ENCODE measurements at regions not wholly inside any gene's neighbourhood (a gene's known extent, or its start where the extent isn't known, plus 50 kb on each side); places are given as distances from the start of the nearest gene placed in this dataset.
"Not testable (repeated sequence)": the region's sequence is repeated elsewhere in the genome, so short reads cannot be mapped to it uniquely, and the experiment has no call there.

DNA sequence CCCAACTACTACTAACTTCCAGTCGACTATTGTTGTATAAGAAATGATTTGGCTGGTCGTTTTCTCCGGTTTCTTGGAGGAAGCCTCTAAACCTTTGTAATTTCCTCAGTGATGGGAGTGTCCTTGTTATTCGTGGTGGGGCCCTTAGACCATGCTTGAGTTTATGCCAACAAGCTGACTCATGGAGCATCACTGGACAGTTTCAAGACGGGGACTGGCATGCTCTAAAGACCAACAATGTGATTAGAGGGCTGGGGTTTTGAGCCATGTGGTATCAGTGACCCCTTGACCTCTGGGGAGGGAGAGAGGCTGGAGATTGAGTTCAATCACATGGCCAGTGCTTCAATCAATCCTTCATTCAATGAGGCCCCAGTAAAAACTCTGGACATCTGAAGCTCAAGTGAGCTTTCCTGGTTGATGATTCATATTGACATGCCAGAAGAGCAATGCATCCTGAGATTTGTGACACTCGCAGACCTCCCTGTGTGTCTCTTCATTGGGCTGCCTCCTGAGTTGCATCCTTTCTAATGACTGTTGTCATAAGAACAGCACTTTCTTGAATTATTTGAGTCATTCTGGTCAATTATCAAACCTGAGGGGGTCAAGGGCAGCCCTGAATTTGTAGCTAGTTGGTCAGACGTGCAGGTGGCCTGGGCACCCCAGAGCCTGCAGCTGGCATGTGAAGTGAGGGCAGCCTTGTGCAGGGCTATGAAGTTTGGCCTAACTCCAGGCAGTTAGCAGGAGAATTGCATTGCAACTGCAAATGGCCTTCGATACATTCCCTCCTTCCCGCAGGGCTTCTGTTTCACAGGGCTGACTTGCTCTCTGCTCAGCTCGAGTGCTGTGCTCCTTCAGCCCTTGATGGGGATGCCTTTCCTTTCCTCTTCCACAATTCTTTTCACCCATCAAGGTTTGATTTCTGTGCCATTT is 246.5 kb downstream of the FGF9 start:
- DNase-seq: no peak

DNA sequence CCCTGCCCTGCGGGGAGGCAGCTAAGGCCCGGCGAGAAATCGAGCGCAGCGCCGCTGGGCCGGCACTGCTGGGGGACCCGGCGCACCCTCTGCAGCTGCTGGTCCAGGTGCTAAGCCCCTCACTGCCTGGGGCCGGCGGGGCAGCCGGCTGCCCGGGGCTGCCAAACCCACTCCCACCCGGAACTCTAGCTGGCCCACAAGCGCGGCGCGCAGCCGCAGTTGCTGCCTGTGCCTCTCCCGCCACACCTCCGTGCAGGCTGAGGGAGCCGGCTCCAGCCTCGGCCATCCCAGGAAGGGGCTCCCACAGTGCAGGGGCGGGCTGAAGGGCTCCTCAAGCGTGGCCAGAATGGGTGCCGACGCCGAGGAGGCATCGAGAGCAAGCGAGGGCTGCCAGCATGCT is 249.9 kb downstream of the FGF9 start:
- not testable (repeated sequence) for DNase-seq

DNA sequence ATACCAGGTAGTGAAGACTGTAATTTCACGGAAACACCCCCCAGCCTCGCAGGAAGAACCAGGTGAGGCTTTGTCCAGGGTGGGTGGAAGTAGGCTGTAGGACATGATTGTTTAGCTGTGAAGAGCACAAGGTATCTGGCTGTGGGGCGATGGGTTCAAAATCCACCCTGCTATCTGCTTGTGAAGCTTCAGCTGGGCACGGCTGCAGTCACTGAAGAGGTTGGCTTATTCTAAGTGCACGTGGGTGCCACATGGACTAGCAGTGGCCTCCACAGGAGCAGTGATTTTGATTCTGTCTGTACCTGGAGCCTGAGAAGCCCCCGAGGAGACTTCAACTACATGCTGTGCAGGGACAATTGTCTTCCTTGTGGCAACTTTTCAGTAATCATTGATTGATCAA is 254.1 kb downstream of the FGF9 start:
- DNase-seq: no peak

DNA sequence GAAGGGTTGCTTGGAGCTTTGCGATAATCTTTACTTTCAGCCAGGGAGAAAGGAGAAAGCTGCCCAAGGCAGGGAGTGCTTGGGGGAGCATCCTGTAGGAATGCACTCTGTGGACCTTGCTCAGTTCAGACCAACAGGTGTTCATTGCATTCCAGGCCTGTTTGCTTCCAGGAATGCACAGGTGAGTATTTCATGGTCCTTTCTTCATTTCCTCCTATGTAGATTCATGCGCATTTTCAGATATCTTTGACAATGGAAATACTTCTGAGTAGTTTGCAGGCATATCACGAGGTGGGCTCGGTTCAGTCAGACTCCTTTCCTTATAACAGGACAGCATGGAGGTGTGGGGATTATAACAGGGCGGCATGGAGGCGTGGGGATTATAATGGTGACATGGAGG is 254.8 kb downstream of the FGF9 start:
- no peak for DNase-seq

DNA sequence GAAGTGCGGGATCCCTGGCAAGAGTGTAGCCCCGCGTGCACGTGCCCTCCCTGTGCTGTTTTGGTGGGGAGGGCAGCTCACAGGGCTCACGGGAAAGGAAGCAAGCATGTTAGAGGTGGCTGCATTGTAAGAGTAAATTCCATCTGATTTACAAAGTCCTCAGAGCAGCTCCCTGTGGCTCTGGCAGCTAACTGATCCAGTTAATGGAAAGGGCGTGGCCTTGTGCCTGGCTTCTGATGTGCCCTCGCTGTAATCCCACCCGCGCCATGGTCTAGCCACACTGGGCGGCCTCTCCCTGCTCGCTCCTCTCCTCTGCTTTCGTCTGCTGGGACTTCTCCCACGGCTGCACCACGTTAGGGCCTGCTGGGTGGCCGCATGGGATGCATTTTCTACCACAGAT is 258.5 kb downstream of the FGF9 start:
- DNase-seq: no peak

DNA sequence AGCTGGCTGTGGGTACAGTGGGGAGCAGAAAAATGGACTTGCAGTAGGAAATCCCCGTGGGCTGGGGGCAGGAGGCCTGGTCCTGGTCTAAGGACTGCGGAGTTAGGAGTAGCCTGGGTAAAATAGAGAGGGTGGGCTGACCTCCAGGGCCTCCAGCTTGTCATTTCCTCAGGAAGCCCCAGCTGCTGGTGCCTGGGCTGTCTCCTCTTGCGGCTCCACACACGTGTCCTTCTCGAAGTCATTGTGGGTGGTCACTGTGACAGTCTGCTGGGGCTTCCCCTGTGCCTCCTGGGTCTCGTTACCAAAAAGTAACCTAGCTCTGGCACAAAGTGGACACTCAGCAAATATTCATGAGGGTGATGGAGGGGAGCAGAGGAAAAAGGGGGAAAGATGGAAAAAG is 259.7 kb downstream of the FGF9 start:
- no peak for DNase-seq

DNA sequence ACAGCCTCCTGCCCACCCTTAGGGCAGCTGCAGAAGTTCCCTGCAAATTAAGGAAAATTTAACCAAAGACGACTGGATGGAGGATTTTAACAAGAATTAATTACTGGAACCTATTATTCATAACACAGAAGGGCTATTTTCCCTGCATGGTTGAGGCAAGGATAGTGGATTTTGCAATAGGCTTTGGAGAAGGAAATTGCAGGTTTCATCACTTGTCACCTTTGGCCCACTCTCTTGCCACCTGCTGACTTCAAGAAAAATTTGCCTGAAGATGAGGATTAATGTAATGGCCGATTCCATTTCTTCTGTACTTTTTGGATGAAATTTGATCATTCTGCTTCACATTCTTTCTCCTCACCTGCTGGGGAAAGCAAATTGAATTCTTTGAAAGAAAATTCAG is 261.7 kb downstream of the FGF9 start:
- DNase-seq: no peak

DNA sequence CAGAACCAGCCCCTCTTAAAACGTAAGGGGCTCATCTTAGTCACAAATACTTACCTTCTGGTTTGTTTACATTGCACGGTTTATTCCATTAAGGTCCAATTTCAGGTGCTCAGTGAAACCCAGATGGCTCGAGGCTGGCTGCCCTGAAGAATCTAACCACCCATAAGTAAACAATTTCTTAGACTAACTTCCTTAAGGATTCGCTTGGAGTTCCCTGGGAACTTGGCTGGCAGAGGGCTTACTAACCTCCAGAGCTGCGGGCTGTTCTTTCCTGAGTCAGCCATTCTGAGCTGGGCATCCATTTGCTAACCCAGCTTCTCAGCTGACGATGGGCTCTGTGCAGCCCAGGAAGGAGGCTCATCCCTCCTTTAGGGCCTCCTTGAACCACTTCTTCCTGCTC is 262.1 kb downstream of the FGF9 start:
- peak in 1 of 2 experiments; percentile 15 for DNase-seq

DNA sequence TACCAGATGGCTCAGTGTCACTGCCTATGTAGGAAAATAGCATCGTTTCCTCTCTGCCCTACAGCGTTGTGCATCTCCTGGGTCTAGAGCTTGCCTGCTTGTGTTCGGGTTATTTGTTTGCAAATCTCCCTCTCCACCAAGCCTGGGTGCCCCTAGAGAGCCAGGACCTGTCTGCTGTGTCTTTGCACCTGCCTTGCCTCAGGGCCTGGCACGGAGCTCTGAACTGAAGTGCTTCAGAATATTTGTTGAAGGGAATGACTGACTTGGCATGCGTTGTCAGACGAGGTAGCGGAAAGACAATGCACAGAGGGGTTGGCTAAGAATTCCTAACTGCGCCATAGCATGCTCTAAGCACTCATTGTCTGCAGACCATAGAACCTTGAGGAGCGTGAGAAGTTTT is 263.4 kb downstream of the FGF9 start:
- no peak for DNase-seq

DNA sequence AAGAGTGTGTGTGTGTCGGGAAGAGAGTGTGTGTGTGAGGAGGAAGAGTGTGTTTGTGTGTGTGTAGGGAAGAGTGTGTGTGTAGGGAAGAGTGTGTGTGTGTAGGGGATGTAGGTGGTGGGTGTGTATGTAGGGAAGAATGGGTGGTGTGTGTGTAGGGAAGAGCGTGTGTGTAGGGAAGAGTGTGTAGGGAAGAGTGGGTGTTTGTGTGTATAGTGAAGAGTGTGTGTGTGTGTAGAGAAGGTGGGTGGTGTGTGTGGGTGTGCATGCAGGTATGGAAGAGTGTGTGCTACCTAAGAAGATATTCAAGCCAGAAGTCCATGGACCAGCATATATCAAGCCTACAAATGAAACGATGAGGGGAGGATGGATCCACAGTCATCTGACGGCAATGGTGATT is 265.8 kb downstream of the FGF9 start:
- no peak for DNase-seq

DNA sequence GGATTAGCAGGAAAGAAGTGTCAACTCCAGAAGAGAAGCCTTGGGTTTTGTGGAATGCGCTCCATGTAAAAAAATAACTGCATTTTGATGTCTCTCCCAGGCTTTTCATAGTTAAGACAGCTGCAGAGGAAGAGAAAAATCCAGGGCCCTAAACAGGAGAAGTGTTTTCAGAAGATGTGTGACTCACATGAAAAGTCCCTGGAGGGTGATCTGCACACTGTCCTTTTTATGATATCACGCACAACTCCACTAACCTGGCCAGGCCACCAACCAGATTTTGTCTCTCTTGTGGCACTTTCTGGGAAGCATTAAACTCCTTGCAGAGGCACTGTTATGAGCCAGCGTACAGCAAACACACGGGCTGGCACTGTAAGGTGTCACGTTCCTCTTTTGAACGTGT is 267.3 kb downstream of the FGF9 start:
- no peak for DNase-seq

DNA sequence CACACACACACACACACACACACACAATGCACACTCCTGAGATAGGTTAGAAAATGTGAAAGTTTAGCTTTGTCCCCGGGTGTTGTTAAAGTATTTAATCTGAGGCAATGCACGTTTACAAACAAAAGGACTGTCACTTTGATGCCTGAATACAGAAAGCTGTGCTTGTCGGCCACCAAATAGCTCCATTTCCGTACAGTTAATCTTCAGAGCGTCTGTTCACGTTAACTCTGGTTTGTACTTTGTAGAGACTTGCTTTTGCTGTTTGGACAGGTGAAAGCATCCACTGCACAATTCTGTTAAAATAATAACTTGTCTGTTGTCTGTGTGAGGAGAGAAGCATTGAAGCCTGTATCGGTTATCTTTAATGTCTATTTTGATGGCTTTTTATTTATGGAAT is 267.8 kb downstream of the FGF9 start:
- no peak for DNase-seq

DNA sequence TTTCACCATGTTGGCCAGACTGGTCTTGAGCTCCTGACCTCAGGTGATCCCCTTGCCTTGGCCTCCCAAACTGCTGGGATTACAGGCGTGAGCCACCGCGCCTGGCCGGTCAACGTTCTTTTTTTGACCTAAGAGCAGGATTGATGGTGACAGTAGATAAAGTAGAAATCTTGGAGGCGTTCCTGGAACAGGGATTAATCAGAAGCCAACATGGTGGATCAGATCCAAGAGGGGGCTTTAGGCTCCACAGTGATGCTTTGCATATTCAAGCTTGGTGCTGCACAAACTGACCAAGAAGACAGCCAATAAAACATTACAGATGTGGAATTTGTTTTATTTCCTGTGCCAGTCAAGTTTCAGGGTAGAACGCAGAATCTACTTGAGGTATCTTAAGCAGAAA is 271.2 kb downstream of the FGF9 start:
- no peak for DNase-seq

DNA sequence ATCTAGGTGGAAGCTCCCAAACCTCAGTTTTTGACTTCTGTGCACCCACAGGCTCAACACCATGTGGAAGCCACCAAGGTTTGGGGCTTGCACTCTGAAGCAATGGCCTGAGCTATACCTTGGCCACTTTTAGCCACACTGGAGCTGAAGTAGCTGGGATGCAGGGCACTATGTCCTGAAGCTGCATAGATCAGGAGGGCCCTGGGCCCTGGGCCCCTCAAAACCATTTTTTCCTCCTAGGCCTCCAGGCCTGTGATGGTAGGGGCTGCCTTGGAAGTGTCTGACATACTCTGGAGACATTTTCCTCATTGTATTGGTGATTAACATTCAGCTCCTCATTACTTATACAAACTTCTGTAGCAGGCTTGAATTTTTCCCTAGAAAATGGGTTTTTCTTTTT is 273.7 kb downstream of the FGF9 start:
- no peak for DNase-seq

DNA sequence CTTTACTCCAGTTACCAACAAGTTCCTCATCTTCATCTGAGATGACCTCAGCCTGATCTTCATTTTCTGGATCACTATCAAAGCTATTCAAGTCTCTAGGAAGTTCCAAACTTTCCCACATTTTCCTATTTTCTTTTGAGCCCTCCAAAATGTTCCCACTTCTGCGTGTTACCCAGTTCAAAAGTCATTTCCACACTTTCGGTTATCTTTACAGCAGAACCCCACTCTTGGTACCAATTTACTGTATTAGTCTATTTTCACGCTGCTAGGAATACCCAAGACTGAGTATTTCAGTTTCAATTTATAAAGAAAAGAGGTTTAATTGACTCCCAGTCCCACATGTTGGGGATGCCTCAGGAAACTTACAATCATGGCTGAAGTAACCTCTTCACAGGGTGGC is 274.3 kb downstream of the FGF9 start:
- no peak for DNase-seq

DNA sequence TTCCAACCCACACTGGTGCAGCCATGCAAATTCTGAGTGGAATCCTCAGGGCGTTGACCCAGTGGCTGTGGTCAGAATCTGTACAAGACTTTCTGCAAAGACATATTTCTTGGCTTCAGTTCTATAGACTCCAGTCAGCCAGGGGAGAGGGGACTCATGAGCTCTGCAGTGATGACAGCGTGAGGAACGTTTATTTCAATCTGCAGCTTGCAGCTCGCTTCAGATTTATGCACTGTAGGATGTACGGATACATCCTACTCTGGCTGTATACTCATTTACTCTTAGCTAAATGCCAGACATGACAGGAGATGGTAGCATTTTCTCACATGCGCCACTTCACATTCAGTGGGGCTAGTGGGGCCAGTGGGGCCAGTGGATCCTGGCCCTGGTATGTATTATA is 276.1 kb downstream of the FGF9 start:
- DNase-seq: no peak

DNA sequence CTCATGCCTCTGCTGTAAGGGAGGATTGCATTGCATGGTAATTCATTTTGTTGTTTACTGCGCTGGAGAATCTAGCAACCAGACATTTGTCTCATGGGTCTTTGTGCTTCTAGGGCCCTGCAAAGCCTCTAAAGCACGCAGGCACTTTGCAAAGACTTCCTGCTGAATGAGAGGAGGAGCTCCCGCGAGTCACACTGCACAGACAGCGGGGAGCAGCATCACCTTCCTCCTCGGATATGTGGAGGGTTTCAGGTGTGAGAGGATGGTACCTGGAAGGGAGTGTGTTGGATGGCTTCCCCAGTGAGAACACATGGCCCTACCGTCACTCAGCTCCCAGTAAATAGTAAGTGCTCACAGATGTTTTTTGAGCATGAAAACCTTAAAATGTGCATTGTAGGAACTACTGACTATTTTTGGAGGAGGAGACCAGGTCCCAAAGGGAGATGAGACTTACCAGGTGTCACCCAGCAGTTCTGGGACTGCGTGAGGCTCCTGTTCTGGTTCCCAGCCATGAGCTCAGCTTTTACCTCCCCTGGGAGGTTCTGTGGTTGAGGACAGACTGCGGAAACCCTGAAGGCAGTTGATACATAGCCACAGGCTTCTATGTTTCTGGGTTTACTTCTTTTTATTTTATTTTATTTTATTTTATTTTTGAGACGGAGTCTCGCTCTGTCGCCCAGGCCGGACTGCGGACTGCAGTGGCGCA is 278.0 kb downstream of the FGF9 start:
- no peak for DNase-seq

DNA sequence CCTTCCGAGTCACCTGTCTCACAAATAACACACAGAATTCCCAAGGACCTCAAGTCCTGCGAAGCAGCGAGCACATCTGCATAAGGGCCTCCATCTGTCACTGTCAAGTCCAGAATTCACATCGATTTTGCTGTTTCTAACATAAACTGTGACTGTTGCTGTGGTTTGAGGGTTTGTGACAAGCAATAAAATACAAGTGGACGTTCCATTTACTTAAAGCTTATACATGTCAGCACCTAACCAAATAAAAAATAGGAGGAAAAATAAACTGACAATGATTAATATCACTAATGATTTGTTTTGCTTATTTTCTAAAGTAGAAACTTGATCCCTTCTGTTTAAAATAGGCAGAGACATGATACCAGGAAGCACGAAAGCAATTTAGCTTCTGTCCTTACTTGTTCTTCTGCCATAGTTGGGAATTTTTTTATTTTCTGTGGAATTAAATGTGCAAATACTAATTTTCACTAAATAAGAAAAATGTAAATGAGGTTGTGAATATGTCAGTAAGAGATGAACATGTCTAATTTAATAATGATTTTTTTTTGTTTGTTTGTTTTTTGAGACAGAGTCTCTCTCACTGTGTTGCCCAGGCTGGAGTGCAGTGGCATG is 279.1 kb downstream of the FGF9 start:
- peak in 1 of 2 experiments; percentile 64 for DNase-seq

DNA sequence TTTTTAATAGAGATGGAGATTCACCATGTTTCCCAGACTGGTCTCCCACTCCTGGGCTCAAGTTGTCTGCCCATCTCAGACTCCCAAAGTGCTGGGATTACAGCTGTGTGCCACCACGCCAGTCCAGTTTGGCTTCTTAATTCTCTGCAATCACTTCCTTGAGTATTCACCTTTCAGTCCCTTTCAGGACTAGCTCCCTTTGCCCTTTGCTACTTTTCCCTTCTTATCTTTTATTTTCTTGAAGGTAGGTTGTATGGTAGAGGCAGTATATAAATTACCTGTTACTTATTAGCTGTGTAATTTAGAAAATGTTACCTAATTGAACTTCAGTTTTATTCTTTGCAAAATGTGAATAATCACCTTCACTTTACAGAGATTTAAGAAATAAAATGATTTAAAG is 285.8 kb downstream of the FGF9 start:
- no peak for DNase-seq

DNA sequence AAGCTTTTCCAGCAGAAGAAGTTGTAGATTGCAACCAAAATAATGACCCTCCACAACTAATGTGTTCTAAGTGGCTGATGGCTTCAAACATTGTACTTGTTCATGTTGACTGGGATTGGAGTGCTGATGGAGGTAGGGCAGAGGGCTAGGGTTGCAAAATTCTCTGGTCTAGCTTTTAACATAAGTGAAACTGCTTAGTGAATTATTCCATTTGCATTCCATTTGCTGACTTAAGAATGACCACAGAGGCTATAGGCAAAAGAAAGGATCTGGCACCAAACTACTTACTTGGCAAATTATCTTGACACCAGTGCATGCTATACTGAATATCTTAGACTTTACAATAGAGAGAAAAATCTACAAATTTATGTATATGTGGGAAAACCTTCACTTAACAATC is 287.0 kb downstream of the FGF9 start:
- no peak for DNase-seq

DNA sequence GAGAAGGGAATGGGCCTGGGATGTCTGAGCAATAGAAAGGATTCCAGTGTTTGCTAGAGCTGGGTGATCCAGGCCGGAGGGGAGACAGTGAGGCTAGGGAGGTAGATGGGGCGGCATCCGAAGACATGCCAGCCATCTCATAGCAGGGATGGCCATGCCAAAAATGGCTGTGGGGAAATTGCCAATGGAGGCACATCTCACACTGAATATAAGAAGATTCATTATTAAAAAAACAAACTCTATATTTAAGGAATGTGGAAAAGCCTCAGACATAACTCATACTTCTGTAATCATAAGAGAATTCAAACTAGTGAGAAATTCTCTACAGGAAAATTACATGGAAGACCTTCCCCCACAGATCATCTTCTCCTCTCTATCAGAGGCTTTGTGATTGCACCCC is 289.2 kb downstream of the FGF9 start:
- DNase-seq: no peak

DNA sequence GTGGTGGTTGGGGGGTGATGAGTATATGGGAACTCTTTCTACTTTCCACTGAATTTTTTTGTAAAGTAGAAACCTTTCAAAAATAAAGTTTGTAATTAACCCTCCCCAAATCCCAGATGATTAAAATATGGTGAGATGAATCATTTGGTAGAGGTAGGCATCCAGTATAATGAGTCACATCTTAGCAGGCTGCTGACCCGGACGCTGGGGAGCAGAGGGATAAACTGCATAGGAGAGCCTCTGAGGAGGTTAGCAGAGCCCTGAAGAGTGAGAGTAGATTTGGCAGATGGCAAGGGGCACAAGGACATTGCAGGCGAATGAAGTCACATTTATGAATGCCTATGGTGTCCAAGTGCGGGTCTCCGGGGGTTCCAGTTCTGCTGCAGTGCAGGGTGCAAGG is 293.8 kb downstream of the FGF9 start:
- no peak for DNase-seq

DNA sequence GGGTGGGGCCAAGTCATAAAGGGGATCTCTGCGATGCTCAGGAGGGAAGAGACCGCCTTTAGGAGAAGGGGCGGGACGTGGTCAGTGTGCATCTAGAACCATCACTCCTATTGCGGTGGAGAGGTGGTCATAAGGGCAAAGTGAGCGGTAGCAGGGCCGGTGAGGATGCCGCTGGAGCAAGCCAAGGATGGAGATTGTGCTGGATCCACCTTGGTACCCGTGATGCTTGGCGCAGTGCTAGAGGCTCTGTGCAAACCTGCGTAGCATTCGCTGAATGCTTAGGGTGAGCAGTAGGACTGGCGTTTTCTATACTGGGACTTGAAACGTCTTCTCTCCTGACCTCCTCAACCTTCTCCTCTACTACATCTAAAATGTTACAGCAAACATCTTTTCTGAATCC is 294.2 kb downstream of the FGF9 start:
- DNase-seq: no peak

DNA sequence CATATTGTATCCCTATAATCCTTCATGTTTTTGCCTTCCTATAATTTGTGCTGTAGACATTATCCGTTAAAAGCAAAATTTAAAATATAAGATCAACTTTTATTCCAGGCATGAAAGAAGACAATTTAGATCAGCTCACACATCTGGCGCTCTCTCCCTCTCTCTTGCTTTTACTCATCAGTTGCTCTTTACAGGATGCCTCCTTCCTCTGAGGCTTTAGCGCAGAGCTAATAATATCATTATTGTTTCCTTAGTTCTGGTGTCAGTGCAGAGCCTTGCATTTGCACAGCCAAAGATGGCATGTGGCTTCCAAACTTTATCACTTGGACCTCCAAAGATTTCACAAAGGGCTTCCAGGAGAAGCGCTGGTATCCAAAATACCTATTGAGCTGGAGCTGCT is 295.1 kb downstream of the FGF9 start:
- no peak for DNase-seq

All from NCI-H524 (cell line).